ENCODE measurements at regions not wholly inside any gene's neighbourhood (a gene's known extent, or its start where the extent isn't known, plus 50 kb on each side); places are given as distances from the start of the nearest gene placed in this dataset.
A peak's percentile ranks its signal among the peaks of the same experiment; 100 is the strongest.

DNA sequence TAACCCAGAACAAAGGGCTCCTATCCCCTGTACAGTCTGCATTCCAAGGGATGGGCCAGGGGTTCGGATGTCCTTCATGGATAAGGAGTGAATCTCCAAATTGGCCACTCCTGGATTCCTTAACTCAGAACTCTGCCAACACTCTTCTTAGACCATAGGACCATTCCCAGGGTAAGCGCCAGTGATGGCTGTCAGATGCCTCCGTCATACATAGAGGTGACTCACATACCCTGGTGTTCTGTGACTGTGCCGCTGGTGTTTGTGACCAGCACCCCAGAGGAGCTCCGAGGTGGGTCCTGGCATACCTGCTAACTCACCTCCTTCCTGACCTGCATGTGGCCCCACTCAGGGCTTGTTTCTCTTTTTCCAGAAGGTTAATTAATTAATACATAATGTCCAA lies 134.7 kb downstream of the KLF13 start:
- in situ Hi-C loops (cut with MboI; ENCODE audit: low sequenced_read_pairs, unreplicated experiment): no loop called here
- no peak for DNase-seq (ENCODE audit: low spot score)
- TF ChIP-seq, protein P1, sequence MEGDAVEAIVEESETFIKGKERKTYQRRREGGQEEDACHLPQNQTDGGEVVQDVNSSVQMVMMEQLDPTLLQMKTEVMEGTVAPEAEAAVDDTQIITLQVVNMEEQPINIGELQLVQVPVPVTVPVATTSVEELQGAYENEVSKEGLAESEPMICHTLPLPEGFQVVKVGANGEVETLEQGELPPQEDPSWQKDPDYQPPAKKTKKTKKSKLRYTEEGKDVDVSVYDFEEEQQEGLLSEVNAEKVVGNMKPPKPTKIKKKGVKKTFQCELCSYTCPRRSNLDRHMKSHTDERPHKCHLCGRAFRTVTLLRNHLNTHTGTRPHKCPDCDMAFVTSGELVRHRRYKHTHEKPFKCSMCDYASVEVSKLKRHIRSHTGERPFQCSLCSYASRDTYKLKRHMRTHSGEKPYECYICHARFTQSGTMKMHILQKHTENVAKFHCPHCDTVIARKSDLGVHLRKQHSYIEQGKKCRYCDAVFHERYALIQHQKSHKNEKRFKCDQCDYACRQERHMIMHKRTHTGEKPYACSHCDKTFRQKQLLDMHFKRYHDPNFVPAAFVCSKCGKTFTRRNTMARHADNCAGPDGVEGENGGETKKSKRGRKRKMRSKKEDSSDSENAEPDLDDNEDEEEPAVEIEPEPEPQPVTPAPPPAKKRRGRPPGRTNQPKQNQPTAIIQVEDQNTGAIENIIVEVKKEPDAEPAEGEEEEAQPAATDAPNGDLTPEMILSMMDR (IDR thresholded peaks at IDR 0.05; ENCODE audit: borderline replicate concordance, control extremely low read depth, extremely low read depth, insufficient read depth, missing control alignments): no peak

DNA sequence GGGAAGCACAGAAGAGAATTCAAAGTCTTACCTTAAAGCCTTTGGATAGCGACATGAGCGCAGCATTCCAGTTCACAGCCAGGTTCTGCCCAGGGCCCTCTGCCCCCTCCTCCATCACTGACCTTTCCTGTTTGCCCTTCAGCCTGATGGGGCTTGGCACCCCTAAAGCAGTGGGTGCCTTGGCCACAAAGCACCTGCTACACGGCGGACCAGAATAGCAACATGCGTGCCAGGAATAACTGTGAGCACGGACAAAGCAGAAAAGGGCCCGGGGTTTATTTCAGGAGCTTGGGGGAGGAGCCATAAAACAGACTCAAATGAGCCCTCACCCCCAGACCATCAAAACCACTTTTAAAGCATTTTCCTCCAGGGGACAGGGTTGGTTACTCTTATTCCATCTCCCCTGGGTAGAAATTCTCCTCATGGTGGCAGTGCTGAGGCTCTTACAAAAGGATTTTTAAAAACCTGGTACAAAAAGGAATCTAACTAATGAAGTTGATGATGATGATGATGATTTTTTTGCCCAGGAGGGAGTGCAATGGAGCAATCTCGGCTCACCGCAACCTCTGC lies 135.4 kb downstream of the KLF13 start:
- no peak for DNase-seq (ENCODE audit: low spot score)
- in situ Hi-C loops (cut with MboI; ENCODE audit: low sequenced_read_pairs, unreplicated experiment): no loop called here
- TF ChIP-seq, protein P1 (IDR thresholded peaks at IDR 0.05; ENCODE audit: borderline replicate concordance, control extremely low read depth, extremely low read depth, insufficient read depth, missing control alignments): peak; percentile 21

DNA sequence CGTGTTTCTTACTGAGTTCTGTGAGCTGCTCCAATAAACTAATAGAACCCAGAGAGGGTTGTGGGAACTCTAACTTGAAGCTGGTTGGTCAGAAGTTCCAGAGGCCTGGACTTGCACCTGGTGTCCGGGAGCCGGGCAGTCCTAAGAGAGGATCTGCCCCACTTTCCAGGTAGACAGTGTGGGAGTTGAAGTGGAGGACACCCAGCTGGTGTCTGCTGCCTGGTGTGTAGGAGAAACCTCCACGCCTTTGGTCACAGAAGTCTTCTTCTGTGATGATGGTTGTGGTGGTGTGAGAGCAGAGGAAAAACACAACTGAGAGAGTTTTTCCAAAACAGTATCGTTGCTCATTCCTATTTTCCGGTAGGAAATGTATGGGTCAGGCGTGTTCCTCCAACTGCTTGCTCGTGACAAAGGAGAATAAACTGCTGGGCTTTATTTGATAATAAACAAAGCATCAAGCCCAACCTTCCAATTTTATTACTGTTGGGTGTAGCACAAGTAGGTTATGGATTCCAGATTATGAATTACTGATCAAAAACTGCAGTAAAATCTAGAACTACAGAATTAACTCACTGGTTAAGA lies 137.0 kb downstream of the KLF13 start:
- TF ChIP-seq, protein P1 (IDR thresholded peaks at IDR 0.05; ENCODE audit: borderline replicate concordance, control extremely low read depth, extremely low read depth, insufficient read depth, missing control alignments): no peak
- in situ Hi-C loops (cut with MboI; ENCODE audit: low sequenced_read_pairs, unreplicated experiment): no loop called here
- DNase-seq (ENCODE audit: low spot score): no peak

DNA sequence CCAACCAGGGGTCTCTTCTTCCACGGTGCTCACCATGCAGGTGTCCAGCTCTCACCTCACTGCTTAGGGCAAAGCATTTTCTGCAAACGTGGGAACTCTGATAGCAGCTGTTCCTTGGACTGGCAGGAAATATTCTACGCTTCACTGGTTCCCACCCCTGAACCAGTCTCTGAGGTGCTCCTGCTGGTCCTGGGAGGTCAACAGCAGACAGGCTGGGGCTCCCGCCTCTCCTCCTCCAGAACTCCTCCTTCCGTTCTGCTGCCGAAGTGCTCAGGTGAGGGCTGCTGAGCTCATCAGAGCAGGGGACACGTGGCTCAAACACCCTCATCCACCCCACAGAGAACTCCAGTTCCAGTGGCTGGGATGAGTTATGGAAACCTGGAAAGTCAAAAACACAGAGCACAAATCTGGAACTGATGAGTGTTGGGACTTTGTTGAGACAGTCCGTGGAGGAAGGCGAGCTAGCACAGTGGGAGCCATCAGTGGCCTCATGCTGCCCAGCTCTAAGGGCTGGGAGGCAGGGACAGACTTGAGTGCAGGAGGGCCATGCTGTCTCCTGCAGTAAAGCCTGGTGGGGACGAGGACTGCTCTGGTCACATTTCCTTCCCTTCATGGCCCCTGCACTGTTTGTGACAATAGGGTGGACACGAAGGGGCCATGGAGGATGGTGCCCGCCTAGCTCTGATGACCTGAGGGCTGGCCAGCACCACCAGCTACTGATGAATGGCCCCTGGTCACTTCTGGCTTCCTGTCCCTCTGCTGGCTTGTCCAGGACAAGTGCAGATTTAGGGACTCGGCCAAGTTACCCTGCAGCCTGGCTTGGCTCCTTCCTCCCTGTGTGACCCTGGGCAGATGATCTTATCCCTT lies 137.8 kb downstream of the KLF13 start:
- TF ChIP-seq, protein P1 (IDR thresholded peaks at IDR 0.05; ENCODE audit: borderline replicate concordance, control extremely low read depth, extremely low read depth, insufficient read depth, missing control alignments): no peak
- in situ Hi-C loops (cut with MboI; ENCODE audit: low sequenced_read_pairs, unreplicated experiment): no loop called here
- no peak for DNase-seq (ENCODE audit: low spot score)

DNA sequence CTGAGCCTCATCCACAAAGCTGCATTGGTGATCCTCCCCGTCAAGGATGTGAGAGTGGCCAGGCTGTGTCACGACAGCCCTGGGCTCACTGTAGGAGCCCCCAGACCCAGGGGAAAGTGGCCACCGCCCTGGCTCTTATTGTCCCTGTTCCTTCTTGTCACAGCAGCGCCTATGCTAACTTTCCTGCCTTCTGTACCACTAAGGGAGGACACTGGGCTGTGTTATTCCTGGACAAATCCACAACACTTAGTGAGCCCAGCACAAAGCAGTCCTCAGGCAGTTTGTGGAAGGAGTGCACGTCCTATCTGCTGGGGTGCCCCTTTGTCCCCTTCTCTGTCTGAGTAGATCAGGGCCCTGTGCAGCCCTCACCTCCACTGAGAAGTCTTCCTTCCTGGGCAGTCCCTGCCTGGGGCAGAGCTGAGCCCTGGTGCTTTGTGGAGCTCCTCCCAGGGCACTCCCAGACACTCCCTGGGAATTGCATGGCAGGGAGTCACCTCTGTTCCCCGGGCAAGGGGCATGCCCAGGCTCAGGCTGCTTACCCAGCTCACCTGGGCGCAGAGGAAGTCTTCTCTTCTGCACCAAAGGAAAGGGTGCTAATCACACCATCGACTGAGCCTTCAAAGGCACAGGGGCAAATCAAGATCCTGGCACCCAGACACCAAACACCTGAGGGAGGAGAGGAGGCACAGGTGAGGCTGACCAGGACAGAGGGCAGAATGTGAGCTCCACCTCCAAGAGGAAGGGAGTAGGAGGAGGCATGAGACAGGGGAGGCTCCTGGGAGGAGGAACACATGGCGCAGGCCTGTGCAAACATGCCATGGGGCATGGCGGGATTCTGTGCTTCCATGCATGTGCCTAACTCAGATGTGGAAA lies 138.7 kb downstream of the KLF13 start:
- in situ Hi-C loops (cut with MboI; ENCODE audit: low sequenced_read_pairs, unreplicated experiment): no loop called here
- no peak for DNase-seq (ENCODE audit: low spot score)
- TF ChIP-seq, protein P1 (IDR thresholded peaks at IDR 0.05; ENCODE audit: borderline replicate concordance, control extremely low read depth, extremely low read depth, insufficient read depth, missing control alignments): no peak

DNA sequence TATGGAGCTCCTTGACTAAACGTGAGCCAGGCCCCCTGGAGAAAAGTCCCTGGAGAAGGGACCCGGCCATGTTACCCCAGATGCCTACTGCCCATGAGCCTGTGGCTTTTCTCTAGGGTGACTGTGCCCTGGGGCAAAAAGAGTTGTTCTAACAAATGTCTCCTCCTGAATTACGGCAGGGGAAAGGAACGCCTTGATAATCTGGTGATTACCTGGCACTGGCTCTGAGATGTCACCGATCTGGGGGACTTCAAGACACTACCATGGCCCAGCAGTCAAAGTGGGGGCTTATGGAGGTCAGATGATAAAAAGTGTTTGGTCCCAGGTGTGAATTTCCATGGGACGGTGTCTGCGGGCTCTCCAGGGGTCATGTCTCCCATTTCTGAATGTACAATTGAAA lies 140.7 kb downstream of the KLF13 start:
- in situ Hi-C loops (cut with MboI; ENCODE audit: low sequenced_read_pairs, unreplicated experiment): no loop called here
- DNase-seq (ENCODE audit: low spot score): no peak
- TF ChIP-seq, protein P1 (IDR thresholded peaks at IDR 0.05; ENCODE audit: borderline replicate concordance, control extremely low read depth, extremely low read depth, insufficient read depth, missing control alignments): no peak

Measured in GM13976 (cell line).